ENCODE measurements at regions not wholly inside any gene's neighbourhood (a gene's known extent, or its start where the extent isn't known, plus 50 kb on each side); places are given as distances from the start of the nearest gene placed in this dataset.
A peak's percentile ranks its signal among the peaks of the same experiment; 100 is the strongest.
"Not testable (repeated sequence)": the region's sequence is repeated elsewhere in the genome, so short reads cannot be mapped to it uniquely, and the experiment has no call there.

DNA sequence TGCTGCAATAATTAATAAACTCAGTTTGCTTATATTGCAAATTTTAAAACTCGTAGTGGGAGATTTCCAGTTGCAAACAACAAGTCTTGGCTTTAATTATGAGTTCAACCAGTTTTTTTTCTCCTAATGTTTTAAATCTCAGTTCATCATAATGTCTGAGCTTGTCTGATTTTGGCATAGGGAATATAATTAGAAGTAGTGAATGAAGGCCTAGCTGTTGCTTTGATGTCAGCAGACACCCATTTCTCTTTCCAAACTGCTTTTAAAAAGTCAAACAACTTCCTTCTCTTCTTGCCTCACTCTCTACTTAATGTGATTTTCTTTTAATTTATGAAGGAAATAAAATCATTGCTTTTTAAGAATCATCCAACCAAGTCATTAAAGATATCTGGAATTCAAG, 1462.1 kb downstream of the DPP10 start:
- DNase-seq (no peak), ATAC-seq (no peak)
- intact Hi-C loops (cut with DNase I), result no loop called here

DNA sequence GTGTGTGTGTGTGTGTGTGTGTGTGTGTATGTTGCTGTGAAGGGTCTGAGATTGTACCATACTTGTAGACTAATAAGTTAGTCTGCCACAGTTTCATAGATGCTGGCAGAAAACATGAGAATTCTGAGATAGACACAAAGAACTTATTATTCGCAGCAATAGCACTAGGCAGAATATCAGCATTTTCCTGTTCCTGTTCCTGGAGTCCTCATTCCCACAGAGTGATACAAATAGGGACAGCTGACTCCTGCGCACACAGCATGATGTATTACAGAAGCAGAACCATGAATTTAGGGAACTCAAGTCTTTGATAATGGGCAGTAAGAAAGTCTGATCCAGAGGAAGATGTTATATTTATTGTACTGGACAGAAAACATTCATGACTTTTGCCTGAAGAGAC, 1466.3 kb downstream of the DPP10 start:
- DNase-seq (no peak), ATAC-seq (peak in 1 of 2 donors; percentile 33)
- intact Hi-C loops (cut with DNase I), result no loop called here

DNA sequence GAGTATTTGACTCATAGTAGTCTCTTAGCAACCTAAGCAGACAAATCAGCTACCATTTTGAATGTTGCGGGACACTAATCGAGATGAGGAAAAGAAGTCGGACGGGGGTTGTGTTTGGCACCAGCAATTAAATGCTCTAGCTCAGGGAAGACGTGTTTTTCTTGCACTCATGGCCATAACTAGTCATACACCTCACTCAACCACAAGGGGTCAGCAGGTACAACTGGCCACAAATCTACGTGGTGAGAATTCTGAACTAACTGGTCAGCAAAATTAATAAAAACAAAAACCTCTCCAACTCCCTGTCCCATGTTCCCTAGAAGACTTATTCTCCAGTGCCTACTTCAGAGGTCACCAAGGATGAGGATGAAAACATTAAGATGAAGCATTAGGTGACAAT, 1467.8 kb downstream of the DPP10 start:
- DNase-seq (no peak), ATAC-seq (no peak)
- intact Hi-C loops (cut with DNase I), result no loop called here

DNA sequence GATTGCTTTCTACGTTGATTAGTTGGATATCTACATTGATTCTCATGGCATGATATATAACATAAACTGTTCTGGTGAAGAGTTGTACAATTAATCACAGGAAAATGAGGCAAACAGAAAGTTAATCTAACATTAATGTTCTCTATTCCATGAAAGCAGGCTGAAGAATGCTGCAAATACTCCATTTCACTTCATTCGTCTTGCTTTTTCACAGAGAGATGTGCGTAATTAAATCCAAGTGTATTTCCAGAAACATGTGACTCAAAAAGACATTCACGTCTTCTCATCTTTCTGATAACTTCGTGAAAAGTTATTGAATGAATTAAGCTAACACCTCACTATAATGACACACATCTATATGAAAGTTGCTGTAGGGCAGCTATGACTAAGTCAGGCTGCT, 1471.5 kb downstream of the DPP10 start:
- no peak for DNase-seq
- no peak for ATAC-seq
- intact Hi-C loops (cut with DNase I), result no loop called here

DNA sequence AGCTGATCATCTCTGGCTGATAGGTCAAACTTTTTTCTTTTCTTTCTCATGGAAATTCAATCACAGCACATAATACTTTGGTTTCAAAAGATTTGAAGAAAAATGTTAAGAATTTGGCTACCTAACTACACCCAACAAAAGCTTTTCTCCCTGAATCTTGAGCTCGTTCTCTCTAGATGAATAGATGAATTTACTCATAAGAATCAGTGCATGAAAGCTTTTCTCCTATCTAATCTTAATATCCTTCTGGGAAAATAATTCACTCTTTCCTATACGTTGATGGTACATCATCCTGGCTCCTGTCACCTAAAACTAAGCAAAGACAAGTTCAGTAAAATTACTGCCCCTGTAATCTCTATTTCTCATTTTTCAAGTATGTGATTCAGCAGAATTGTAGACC, 1479.1 kb downstream of the DPP10 start:
- intact Hi-C loops (cut with DNase I), result no loop called here
- DNase-seq (no peak), ATAC-seq (no peak)

DNA sequence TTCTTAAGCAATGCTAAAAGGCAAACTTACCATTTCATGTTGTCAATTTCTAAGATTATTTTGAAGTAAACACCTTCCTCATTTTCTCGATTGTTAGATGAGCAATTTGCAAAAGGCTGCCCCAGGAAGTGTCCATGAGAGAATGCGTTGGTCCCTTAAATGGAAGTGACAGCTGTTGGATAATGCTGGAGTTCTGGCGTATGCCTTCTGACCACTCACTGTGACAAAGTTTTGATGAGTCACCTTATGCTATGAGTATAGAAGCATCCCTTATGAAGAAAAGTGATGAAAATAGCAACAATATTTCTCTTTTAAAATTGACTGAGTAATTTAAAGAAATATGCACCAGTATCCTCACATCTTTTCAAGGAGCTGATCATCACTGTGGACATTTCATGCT, 1497.5 kb downstream of the DPP10 start:
- intact Hi-C loops (cut with DNase I), result no loop called here
- ATAC-seq, result no peak
- no peak for DNase-seq

DNA sequence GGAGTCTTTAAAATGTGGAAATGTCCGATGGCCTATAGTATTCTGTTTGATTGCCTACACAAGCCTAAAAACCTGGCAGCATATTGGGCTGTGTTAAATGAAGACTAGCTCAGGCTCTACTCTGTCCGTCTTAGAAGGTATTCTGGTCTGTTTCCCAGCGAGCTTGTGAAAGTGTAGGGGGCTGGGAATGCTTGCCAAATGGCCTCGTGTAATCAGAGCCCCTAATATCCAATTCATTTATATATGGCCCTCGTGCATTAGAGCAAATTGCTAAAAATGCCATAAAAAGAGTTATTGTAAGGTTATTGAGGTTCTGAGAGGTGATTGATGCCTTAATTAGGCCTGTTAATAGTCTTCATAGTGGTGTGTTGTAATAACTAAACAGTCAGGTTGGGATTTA, 1500.4 kb downstream of the DPP10 start:
- intact Hi-C loops (cut with DNase I), result no loop called here
- ATAC-seq, result no peak
- no peak for DNase-seq

DNA sequence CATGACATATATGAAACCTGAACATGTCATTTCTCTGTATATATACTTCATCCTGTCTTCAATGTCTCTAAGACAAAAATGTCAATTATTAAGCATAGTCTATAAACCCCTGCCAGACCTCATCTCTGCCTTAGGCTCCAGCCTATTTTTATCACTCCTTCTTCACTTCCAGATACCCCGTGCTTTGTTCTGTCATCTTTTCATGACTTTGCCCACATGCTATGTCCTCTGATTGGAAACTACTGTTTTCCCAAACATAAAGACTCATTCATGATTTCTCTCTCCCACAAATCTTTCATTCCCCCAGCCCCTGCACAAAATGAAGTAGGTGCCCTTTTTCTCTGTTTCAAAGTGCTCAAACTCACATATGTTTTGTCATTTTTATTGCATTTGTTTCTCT, 1503.9 kb downstream of the DPP10 start:
- ATAC-seq (no peak), DNase-seq (no peak)
- intact Hi-C loops (cut with DNase I), result no loop called here

DNA sequence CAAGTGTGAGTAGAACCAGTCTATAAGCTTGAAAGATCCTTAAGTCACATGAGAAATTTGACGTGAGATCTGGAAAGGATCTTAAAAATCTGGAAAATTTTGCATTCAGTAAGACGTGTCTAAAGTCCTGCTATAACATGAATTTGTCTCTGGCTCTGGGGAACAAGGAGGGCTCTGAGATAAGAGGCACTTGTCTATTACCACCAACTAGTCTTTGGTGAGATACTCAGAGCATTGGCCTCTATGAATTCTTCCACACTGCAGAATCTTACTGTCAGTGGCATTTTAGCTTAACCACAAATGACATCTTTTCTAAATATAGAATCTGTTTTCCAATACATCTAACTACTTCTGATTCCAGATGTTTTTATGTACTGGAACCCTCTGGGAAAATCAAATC, 1504.5 kb downstream of the DPP10 start:
- intact Hi-C loops (cut with DNase I), result no loop called here
- DNase-seq, result no peak
- ATAC-seq, result no peak

DNA sequence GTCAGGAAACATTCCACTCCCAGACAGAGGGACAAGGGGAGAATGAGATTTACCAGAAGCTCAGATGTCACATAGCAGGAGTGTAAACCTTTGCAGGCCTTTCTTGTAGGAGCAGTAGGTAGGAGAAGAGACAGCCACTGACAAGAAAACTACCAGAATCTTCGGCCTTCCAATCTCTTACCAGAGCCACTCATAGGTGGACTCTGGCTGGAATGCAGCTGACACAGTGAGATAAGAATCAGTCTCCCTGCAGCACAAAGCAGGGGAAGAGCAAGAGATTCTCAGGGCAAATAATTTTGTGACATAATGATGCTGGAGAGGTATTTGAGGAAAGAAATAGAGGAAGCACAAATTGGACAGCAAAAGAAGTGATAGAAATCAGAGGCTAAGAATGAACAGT, 1534.5 kb downstream of the DPP10 start:
- DNase-seq (no peak), ATAC-seq (no peak)
- intact Hi-C loops (cut with DNase I), result no loop called here

DNA sequence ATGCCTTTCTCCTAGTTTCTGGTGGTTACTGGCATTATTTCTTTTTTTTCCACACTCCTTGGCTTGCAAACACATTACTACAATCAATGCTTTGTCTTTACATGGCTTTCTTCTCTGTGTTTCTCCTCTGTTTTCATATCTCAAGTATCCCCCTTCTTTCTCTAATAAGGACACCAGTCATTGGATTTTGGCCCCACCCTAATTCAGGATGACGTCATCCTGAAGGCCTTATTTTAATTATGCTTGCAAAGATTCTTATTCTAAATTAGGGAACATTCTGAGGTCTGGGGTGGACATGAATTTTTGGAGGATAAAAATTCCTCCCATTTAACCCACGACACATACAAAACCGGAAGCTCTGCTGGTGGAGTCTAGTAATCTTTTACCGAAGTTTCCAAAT, 1556.6 kb downstream of the DPP10 start:
- DNase-seq (no peak), ATAC-seq (no peak)
- intact Hi-C loops (cut with DNase I), result no loop called here

DNA sequence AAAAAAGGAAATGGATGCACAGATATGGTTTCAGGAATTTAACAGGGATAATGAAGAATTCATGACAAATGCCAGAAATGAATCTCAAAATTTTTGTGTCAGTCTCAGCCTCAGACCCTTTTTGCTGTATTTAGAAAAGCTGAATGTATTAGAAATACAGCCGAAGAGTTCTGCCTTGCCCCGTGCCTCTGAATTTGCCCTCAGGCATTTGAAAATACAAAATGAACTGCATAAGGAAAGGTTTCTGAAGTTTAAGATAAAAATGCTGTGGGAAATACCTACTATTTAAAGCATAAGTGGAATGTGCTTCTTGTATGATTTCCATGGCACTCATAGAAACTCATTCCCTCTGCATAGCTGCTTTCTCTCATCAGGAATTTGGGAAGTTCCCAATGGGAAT, 1580.6 kb downstream of the DPP10 start:
- DNase-seq, result no peak
- intact Hi-C loops (cut with DNase I), result no loop called here

DNA sequence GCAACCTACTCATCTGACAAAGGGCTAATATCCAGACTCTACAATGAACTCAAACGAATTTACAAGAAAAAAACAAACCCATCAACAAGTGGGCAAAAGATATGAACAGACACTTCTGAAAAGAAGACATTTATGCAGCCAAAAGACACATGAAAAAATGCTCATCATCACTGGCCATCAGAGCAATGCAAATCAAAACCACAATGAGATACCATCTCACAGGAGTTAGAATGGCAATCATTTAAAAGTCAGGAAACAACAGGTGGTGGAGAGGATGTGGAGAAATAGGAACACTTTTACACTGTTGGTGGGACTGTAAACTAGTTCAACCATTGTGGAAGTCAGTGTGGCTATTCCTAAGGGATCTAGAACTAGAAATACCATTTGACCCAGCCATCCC, 1596.3 kb downstream of the DPP10 start:
- intact Hi-C loops (cut with DNase I); ATAC-seq: not testable (repeated sequence)

More for the DNA sequence above, 1580.6 kb downstream of the DPP10 start:
- ATAC-seq, result no peak

DNA sequence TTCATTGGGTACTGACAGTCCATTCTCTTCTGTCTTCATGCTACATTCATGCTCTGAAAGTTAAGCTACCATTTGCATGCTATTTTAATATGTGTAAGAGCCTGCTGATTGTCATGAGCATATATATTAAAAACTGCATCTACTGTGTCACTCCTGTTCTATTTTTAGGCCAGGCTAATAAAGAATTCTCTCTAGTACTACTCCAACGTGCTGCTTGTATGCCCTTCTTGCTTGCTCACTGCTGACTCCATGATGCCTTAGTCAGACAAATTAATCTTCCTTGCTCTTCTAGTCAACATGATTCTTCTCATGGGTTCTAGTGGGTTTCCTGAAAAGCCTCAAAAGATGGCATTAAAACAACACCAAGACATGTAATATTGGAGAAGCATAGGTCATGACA, 1600.1 kb downstream of the DPP10 start:
- ATAC-seq (no peak), DNase-seq (no peak)
- intact Hi-C loops (cut with DNase I), result no loop called here

More for the DNA sequence above, 1596.3 kb downstream of the DPP10 start:
- DNase-seq, result not testable (repeated sequence)

DNA sequence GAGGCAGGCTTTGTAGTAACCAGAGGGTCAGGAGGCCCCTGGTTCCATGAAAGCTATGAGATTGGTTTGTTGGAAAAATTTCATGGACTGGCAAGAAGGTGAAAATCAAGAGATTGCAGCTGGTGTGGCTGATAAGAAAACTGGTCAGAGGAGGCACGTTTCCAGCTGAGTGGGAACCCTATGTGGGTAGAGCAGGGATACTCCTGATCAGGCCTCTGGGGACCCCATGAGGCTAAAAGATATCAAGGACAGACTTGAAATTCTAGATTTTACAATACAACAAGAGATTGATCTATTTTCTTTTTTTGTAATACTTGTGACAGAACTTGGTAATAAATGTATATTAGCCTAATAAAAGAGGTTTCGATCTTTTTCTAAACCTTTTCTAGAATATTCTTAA, 1615.1 kb downstream of the DPP10 start:
- ATAC-seq, result no peak
- intact Hi-C loops (cut with DNase I), result no loop called here
- no peak for DNase-seq

DNA sequence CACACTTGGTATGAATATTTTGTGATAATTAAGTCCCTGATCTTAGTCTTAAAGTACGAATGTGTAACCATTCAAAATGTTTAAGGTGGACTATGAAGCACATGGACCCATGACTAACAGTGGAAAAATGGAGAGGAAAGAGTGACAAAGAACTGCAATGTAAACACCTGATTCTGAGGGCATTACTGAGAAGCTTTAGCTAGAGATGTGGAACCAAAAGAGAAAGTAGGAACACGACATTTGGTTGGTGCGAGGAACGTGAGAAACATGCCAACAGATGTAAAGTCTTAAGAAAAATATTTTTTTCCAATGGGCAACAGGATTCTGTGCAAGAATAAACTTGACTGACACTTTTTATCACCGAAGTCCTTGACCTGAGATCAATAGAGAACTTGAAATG, 1618.6 kb downstream of the DPP10 start:
- no peak for ATAC-seq
- intact Hi-C loops (cut with DNase I), result no loop called here

DNA sequence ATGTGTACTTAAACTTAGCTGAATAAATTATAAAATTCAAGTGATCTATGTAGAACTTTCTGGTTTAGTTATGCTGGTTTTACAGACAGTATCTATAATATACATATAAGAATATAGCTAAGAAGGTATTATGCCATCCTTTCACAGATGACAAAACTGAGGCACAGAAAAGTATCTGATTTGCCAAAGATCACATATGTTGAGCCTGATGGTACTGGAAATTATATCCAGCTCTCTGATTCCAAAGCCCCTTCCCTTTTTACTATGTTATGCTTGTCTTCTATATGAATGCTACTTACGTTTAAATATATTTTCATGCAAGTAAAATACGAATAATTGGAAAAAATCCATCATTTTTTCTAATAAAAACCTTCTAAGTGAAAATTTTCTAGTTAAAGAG, 1631.3 kb downstream of the DPP10 start:
- intact Hi-C loops (cut with DNase I), result no loop called here

More for the DNA sequence above, 1618.6 kb downstream of the DPP10 start:
- DNase-seq, result no peak

DNA sequence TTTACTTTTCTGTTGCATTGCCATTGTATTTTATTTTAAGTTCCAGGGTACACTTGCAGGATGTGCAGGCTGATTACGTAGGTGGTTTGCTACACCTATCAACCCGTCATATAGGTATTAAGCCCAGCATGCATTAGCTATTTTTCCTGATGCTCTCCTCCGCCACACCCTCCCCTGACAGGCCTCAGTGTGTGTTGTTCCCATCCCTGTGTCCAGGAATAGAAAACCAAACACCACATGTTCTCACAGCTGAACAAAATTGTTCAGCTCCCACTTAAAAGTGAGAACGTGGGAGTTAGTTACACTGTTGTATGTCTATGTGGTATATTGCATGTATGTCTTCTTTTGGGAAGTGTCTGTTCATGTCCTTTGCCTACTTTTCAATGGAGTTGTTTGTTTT, 1631.7 kb downstream of the DPP10 start:
- ATAC-seq (no peak), DNase-seq (no peak)
- intact Hi-C loops (cut with DNase I), result no loop called here

More for the DNA sequence above, 1631.3 kb downstream of the DPP10 start:
- DNase-seq, result no peak
- no peak for ATAC-seq

DNA sequence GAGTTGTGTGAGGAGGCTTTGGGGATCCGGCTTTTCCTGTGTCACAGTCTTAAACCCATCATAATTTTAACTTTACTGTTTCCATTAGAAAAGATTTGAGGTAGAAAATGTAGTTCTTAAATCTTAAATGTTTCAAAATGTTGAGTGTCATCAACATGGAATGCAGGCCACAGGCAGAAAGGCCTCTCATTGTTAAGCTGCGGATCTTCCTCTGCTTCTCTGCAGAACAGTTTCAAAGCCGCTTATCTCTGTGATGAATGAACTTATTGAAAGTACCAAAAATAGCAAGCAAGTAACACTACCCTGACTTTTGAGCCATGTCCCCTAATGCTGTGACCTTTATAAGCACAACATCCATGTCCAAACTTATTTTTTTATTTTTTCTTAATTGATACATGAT, 1645.8 kb downstream of the DPP10 start:
- DNase-seq, result no peak

DNA sequence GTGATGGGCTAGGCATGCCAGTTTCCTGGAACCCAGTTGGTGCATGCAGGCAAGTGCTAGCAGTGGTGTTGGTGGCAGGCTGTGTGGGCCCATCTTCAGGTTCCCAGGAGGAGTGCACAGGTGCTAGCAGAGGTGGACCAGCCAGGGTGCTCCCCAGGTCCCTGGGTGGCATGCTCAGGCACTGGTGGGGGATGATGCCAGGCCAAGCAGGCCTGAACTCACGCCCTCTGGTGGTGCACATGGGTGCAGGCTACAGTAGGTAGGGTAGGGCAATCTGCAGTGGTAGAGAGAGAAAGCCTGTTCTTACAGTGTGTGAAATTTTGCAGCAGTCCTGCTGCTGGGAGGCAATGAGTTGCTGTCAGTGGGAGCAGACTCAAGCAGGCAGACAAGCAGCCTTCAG, 1651.8 kb downstream of the DPP10 start:
- no peak for ATAC-seq
- intact Hi-C loops (cut with DNase I), result no loop called here
- no peak for DNase-seq

More for the DNA sequence above, 1645.8 kb downstream of the DPP10 start:
- intact Hi-C loops (cut with DNase I), result no loop called here
- no peak for ATAC-seq

DNA sequence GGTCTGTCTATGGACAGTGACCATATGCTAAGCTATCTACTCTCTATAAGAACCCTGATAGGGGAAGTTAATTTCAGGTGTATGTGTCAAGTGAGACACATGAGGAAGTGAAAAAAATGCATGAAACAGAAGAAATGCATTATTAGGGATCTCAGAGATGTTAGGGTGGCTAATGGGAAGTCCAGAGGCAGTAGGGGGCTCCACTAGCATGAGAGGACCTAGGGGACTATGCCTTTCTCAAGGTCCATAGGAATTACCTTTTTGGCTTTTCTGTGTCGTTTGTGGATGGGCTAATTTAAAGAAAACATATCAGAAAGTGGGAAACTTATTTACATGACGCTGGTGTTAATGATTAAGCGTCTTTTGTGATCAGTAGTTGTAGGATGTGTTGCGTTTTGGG, 1653.2 kb downstream of the DPP10 start:
- intact Hi-C loops (cut with DNase I), result no loop called here
- no peak for DNase-seq
- ATAC-seq, result no peak

DNA sequence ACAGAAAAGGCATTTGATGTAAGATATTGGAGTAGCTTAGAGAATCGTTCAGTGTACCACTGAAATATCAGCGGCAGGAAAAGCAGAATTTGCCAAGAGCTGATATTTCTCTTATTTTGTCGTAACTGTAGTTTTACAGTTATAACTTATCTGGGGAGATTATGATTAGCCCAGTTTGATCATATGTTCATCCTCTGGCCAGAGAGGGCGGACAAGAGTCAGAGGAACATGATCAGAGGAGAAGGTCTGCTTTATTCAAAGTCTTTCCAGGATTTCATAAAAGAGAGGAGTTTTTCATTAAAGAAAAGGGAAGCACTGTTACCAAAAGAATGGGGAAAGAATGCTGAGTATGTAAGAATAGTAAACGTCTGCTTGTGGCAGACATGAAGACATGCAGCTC, 1655.6 kb downstream of the DPP10 start:
- ATAC-seq (no peak), DNase-seq (no peak)
- intact Hi-C loops (cut with DNase I), result no loop called here

Data from left cardiac atrium (tissue), 4 donors.